ENCODE measurements at regions not wholly inside any gene's neighbourhood (a gene's known extent, or its start where the extent isn't known, plus 50 kb on each side); places are given as distances from the start of the nearest gene placed in this dataset.

DNA sequence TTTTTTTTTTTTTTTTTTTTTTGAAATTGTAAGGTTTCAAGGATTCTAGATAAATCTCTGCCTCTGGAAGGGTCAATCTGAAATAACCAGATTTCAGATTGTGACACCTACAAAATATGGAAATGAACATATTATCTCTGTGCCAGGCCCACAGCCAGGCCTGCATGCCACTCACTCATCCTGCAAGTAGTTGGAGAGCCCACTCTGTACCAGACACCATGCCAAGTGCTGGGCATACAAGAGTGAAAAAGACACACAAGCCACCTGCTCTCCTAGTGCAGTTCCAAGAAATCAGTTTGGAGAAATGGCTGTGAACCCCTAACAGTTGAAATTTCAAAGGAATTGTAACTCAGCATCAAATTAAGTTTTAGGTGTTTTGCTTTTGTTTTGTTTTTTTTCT is 145.9 kb upstream of the NOCT start:
- TF ChIP-seq, protein P1, sequence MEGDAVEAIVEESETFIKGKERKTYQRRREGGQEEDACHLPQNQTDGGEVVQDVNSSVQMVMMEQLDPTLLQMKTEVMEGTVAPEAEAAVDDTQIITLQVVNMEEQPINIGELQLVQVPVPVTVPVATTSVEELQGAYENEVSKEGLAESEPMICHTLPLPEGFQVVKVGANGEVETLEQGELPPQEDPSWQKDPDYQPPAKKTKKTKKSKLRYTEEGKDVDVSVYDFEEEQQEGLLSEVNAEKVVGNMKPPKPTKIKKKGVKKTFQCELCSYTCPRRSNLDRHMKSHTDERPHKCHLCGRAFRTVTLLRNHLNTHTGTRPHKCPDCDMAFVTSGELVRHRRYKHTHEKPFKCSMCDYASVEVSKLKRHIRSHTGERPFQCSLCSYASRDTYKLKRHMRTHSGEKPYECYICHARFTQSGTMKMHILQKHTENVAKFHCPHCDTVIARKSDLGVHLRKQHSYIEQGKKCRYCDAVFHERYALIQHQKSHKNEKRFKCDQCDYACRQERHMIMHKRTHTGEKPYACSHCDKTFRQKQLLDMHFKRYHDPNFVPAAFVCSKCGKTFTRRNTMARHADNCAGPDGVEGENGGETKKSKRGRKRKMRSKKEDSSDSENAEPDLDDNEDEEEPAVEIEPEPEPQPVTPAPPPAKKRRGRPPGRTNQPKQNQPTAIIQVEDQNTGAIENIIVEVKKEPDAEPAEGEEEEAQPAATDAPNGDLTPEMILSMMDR (IDR thresholded peaks at IDR 0.05): no peak
- TF ChIP-seq POLR2A (IDR thresholded peaks at IDR 0.05): no peak

Data from lower leg skin (tissue), 3 donors.